Spleen (tissue), 7 donors: ENCODE measurements at regions not wholly inside any gene's neighbourhood (a gene's known extent, or its start where the extent isn't known, plus 50 kb on each side); places are given as distances from the start of the nearest gene placed in this dataset.

ENCODE experiments used
- POLR2A ChIP-seq, 3 donors: fragments of 450-650 bp; IDR thresholded peaks; one replicate each; pipeline ENCODE4 v1.5.1; 2017; ENCODE audit warnings: antibody characterized with exemption in 3 of 3, mild to moderate bottlenecking in 1 of 3
- POLR2AphosphoS5 ChIP-seq, 3 donors: sonication (generic); formaldehyde crosslinking; IDR thresholded peaks; one replicate each; pipeline ENCODE4 v1.5.1; 2017; ENCODE audit warnings: antibody characterized with exemption in 3 of 3
- TF ChIP-seq, protein P1 (sequence below), 11 experiments: fragments of 200-600 bp in 7 of 11; fragments of 450-650 bp in 4 of 11; sonication (generic) in 4 of 11; IDR thresholded peaks in 8 of 11; conservative IDR thresholded peaks in 3 of 11; 1 replicate in 7 of 11; 2 replicates in 4 of 11; pipeline versions ENCODE4 v1.4.0 to v1.8.0; 2016 to 2021; ENCODE audit warnings: antibody characterized with exemption in 11 of 11, inconsistent platforms in 4 of 11, mild to moderate bottlenecking in 1 of 11
- donor health status: DM: no; HTN: no; CAD: no; lungs with moderate emphysema.
- donor health status: DM: no; HTN: no; CAD: no.
- donor health status: DM: no; HTN: no; CAD: no.

GRCh38 chr11:112630496-112630895 is 330.7 kb upstream of the NCAM1 start:
- TF ChIP-seq, protein P1, sequence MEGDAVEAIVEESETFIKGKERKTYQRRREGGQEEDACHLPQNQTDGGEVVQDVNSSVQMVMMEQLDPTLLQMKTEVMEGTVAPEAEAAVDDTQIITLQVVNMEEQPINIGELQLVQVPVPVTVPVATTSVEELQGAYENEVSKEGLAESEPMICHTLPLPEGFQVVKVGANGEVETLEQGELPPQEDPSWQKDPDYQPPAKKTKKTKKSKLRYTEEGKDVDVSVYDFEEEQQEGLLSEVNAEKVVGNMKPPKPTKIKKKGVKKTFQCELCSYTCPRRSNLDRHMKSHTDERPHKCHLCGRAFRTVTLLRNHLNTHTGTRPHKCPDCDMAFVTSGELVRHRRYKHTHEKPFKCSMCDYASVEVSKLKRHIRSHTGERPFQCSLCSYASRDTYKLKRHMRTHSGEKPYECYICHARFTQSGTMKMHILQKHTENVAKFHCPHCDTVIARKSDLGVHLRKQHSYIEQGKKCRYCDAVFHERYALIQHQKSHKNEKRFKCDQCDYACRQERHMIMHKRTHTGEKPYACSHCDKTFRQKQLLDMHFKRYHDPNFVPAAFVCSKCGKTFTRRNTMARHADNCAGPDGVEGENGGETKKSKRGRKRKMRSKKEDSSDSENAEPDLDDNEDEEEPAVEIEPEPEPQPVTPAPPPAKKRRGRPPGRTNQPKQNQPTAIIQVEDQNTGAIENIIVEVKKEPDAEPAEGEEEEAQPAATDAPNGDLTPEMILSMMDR (IDR thresholded peaks at IDR 0.05 in 8 of 11, conservative IDR thresholded peaks at IDR 0.05 in 3 of 11), result no peak
- TF ChIP-seq POLR2A (IDR thresholded peaks at IDR 0.05) (no peak), POLR2AphosphoS5 (IDR thresholded peaks at IDR 0.05) (no peak)
